ENCODE measurements at regions not wholly inside any gene's neighbourhood (a gene's known extent, or its start where the extent isn't known, plus 50 kb on each side); places are given as distances from the start of the nearest gene placed in this dataset.

DNA sequence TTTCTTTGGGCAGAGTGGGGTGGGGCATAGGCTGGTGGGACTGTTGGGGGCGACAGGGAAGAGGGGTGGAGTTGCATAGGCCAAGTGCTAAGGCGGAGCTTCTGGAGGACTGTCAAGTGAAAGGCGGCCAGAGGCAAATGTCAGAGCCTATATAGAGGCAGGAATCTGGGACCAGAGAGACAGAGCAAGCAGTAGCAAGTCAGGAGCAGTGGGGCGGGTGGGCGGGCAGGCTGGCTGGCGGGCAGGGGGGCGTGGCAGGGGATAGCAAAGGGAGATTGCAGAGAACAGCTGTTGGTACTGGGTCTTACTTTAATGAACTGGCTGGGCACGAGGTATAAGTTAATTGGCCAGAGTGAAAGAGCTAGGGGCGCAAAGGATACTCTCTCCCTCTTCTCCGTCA lies 89.8 kb downstream of the RTL9 start:
- TF ChIP-seq ZNF274 (IDR thresholded peaks at IDR 0.05; ENCODE audit: low read depth, low read length) (no peak), SUZ12 (IDR thresholded peaks at IDR 0.05; ENCODE audit: extremely low read depth, insufficient read depth, insufficient read length) (no peak), YY1 (IDR thresholded peaks at IDR 0.05; ENCODE audit: insufficient read depth, insufficient read length) (no peak)
- no peaks in the 10 kb centered on the region for H3K36me3 ChIP-seq (ENCODE audit: insufficient read depth, insufficient read length, low read length)
- no peak overlapping the region for H3K9ac ChIP-seq (ENCODE audit: insufficient read length, low read depth)

DNA sequence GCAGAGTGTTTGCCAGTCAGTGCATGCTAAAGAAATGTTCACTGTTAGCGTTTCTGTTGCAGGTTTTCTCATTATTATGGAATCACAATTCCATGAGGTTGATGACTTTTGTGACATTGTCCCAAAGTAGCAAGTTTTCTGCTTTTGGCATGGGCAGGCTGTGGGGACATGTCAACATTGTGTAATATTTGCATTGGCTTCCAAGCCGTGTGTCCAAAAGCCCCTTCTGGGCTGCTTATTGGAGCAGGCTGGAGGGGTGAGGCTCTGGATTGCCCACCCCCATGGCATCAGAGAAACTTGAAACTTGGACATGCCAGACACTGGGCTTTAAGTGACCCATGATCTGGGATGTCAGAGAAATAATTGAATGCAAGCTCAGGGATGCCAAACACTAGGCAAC lies 90.7 kb downstream of the RTL9 start:
- no peak overlapping the region for H3K9ac ChIP-seq (ENCODE audit: insufficient read length, low read depth)
- no peak for DNase-seq (ENCODE audit: low read depth, low spot score)
- no peaks in the 10 kb centered on the region for H3K4me1 ChIP-seq (ENCODE audit: insufficient read depth, insufficient read length)
- TF ChIP-seq SUZ12 (IDR thresholded peaks at IDR 0.05; ENCODE audit: extremely low read depth, insufficient read depth, insufficient read length) (no peak), ZNF274 (IDR thresholded peaks at IDR 0.05; ENCODE audit: low read depth, low read length) (no peak), YY1 (IDR thresholded peaks at IDR 0.05; ENCODE audit: insufficient read depth, insufficient read length) (no peak)
- H3K27me3 ChIP-seq (ENCODE audit: insufficient read depth, insufficient read length) = no peaks in the 10 kb centered on the region
- no peaks in the 10 kb centered on the region for H3K9me3 ChIP-seq (ENCODE audit: insufficient read depth, low read length)
- H3K36me3 ChIP-seq (ENCODE audit: insufficient read depth, insufficient read length, low read length) = no peaks in the 10 kb centered on the region
- H3K4me3 ChIP-seq (ENCODE audit: insufficient read length, low read depth) = no peak overlapping the region

More for the DNA sequence above, 89.8 kb downstream of the RTL9 start:
- no peak for DNase-seq (ENCODE audit: low read depth, low spot score)
- Histone ChIP-seq H3K4me1 (ENCODE audit: insufficient read depth, insufficient read length) (no peaks in the 10 kb centered on the region), H3K27me3 (ENCODE audit: insufficient read depth, insufficient read length) (no peaks in the 10 kb centered on the region), H3K9me3 (ENCODE audit: insufficient read depth, low read length) (no peaks in the 10 kb centered on the region), H3K4me3 (ENCODE audit: insufficient read length, low read depth) (no peak overlapping the region)

DNA sequence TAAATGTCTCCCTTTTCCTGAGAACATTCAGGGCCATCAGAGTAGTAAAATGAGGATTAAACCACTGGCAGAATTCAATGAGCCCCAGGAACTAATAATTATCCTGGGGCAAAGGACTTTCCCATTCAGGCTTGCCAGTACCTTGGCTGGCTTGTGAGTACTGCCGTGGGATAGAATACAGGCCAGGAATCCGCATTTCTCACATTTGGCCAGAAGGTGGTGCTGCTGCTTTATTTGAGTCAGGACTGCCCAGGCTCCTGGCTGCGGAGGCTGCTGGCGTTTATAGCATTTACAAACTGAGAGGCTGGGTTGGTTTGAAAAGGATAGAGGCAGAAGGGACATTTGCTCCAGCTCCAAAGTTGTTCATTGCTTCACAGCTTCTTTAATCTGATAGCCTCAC lies 91.4 kb downstream of the RTL9 start:
- Histone ChIP-seq H3K27me3 (ENCODE audit: insufficient read depth, insufficient read length) (no peaks in the 10 kb centered on the region), H3K36me3 (ENCODE audit: insufficient read depth, insufficient read length, low read length) (no peaks in the 10 kb centered on the region), H3K4me3 (ENCODE audit: insufficient read length, low read depth) (no peak overlapping the region), H3K9ac (ENCODE audit: insufficient read length, low read depth) (no peak overlapping the region), H3K9me3 (ENCODE audit: insufficient read depth, low read length) (no peaks in the 10 kb centered on the region), H3K4me1 (ENCODE audit: insufficient read depth, insufficient read length) (no peaks in the 10 kb centered on the region)
- TF ChIP-seq YY1 (IDR thresholded peaks at IDR 0.05; ENCODE audit: insufficient read depth, insufficient read length) = no peak
- no peak for TF ChIP-seq SUZ12 (IDR thresholded peaks at IDR 0.05; ENCODE audit: extremely low read depth, insufficient read depth, insufficient read length)
- DNase-seq (ENCODE audit: low read depth, low spot score) = peak; percentile 70

DNA sequence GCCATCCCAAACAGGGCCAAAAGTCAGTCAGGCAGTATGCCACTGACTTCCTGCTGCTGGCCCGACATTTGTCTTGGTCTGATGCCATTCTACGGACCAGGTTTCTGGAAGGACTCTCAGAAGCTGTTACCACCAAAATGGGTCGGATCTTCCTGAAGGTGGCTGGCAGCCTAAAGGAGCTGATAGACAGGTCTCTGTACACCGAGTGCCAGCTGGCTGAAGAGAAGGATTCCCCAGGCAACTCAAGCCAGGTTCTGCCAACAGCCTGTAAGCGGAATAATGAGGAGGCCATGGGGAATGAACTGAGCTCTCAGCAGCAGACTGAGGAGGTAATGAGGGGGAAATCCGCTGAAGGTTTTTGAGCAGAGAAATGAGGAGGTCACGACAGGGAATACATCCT lies 95.7 kb downstream of the RTL9 start:
- Histone ChIP-seq H3K9me3 (ENCODE audit: insufficient read depth, low read length) (no peaks in the 10 kb centered on the region), H3K9ac (ENCODE audit: insufficient read length, low read depth) (no peak overlapping the region), H3K36me3 (ENCODE audit: insufficient read depth, insufficient read length, low read length) (no peaks in the 10 kb centered on the region), H3K4me1 (ENCODE audit: insufficient read depth, insufficient read length) (no peaks in the 10 kb centered on the region), H3K27me3 (ENCODE audit: insufficient read depth, insufficient read length) (no peaks in the 10 kb centered on the region), H3K4me3 (ENCODE audit: insufficient read length, low read depth) (no peak overlapping the region)
- no peak for DNase-seq (ENCODE audit: low read depth, low spot score)
- TF ChIP-seq ZNF274 (IDR thresholded peaks at IDR 0.05; ENCODE audit: low read depth, low read length) (no peak), SUZ12 (IDR thresholded peaks at IDR 0.05; ENCODE audit: extremely low read depth, insufficient read depth, insufficient read length) (no peak), YY1 (IDR thresholded peaks at IDR 0.05; ENCODE audit: insufficient read depth, insufficient read length) (no peak)

DNA sequence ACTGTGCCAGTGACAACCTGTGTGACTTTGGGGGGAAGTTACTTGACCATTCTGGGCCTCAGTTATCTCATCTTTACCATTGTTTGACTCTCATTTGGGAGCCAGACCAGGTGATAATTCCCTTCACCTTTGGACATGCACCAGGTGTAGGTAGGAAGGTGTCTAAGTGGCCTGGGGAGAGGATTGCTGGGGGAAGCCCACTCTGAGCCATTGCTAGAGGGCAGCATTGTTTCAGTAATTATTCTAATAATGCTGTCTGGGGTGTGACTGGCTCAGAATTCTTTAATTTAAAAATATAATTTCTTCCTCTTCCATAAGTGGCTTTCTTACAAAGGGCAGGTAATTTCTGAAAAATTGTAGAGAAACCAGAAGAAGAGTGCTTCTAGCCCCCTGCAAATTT lies 104.3 kb downstream of the RTL9 start:
- Histone ChIP-seq H3K4me1 (ENCODE audit: insufficient read depth, insufficient read length) (no peaks in the 10 kb centered on the region), H3K36me3 (ENCODE audit: insufficient read depth, insufficient read length, low read length) (no peaks in the 10 kb centered on the region), H3K27me3 (ENCODE audit: insufficient read depth, insufficient read length) (no peaks in the 10 kb centered on the region), H3K9me3 (ENCODE audit: insufficient read depth, low read length) (no peaks in the 10 kb centered on the region), H3K9ac (ENCODE audit: insufficient read length, low read depth) (no peak overlapping the region), H3K4me3 (ENCODE audit: insufficient read length, low read depth) (no peak overlapping the region)
- DNase-seq (ENCODE audit: low read depth, low spot score) = no peak
- no peak for TF ChIP-seq ZNF274 (IDR thresholded peaks at IDR 0.05; ENCODE audit: low read depth, low read length)
- TF ChIP-seq SUZ12 (IDR thresholded peaks at IDR 0.05; ENCODE audit: extremely low read depth, insufficient read depth, insufficient read length) = no peak
- no peak for TF ChIP-seq YY1 (IDR thresholded peaks at IDR 0.05; ENCODE audit: insufficient read depth, insufficient read length)

DNA sequence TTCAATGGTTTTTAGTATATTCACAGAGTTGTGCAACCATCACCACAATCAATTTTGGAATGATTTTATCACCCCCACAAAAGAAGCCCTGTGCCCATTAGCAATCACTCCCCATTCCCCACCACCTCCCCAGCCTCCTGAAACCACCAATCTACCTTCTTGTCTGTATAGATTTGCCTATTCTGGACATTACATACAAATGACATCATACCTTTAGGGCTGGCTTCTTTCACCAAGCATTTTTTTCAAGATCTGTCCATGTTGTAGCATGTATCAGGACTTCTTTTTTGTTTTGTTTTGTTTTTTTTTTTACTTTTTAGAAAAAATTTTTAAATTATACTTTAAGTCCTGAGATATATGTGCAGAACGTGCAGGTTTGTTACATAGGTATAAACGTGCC lies 108.1 kb downstream of the RTL9 start:
- H3K36me3 ChIP-seq (ENCODE audit: insufficient read depth, insufficient read length, low read length) = no peaks in the 10 kb centered on the region
- H3K9ac ChIP-seq (ENCODE audit: insufficient read length, low read depth) = no peak overlapping the region
- no peaks in the 10 kb centered on the region for H3K4me1 ChIP-seq (ENCODE audit: insufficient read depth, insufficient read length)
- no peak for TF ChIP-seq YY1 (IDR thresholded peaks at IDR 0.05; ENCODE audit: insufficient read depth, insufficient read length)
- TF ChIP-seq ZNF274 (IDR thresholded peaks at IDR 0.05; ENCODE audit: low read depth, low read length) = no peak
- TF ChIP-seq SUZ12 (IDR thresholded peaks at IDR 0.05; ENCODE audit: extremely low read depth, insufficient read depth, insufficient read length) = no peak
- H3K4me3 ChIP-seq (ENCODE audit: insufficient read length, low read depth) = no peak overlapping the region
- H3K27me3 ChIP-seq (ENCODE audit: insufficient read depth, insufficient read length) = no peaks in the 10 kb centered on the region
- H3K9me3 ChIP-seq (ENCODE audit: insufficient read depth, low read length) = no peaks in the 10 kb centered on the region
- no peak for DNase-seq (ENCODE audit: low read depth, low spot score)

DNA sequence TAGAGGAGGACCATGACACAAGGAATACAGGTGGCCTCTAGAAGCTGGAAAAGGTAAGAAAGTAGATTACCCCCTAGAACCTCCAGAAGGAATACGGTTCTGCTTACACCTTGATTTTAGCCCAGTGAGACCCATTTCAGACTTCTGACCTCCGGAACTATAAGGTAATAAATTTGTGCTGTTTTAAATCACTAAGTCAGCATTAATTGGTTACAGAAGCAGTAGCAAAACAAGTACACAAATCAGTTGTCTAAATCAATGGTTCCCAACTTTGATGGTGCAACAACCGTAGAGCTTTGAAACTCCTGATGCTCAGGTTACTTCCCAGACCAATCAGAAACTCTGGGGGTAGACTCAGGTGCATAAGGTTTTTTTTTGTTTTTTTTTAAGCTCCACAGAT lies 113.6 kb downstream of the RTL9 start:
- no peaks in the 10 kb centered on the region for H3K9me3 ChIP-seq (ENCODE audit: insufficient read depth, low read length)
- no peaks in the 10 kb centered on the region for H3K27me3 ChIP-seq (ENCODE audit: insufficient read depth, insufficient read length)
- DNase-seq (ENCODE audit: low read depth, low spot score) = no peak
- H3K4me3 ChIP-seq (ENCODE audit: insufficient read length, low read depth) = no peak overlapping the region
- no peaks in the 10 kb centered on the region for H3K36me3 ChIP-seq (ENCODE audit: insufficient read depth, insufficient read length, low read length)
- no peak overlapping the region for H3K9ac ChIP-seq (ENCODE audit: insufficient read length, low read depth)
- H3K4me1 ChIP-seq (ENCODE audit: insufficient read depth, insufficient read length) = no peaks in the 10 kb centered on the region
- TF ChIP-seq YY1 (IDR thresholded peaks at IDR 0.05; ENCODE audit: insufficient read depth, insufficient read length) = no peak

Data from NT2/D1 (cell line).